GM06990 (cell line): ENCODE measurements at regions not wholly inside any gene's neighbourhood (a gene's known extent, or its start where the extent isn't known, plus 50 kb on each side); places are given as distances from the start of the nearest gene placed in this dataset.

Source experiments
- DNase-seq: peaks from one replicate; pipeline ENCODE4 v3.0.0-alpha.2; 2011; ENCODE audit not compliant: insufficient read length; ENCODE audit errors: extremely low read depth
- H3K27me3 ChIP-seq: replicated peaks from 2 replicates; pipeline ENCODE4 v1.6.0; 2011; ENCODE audit warnings: low read length; ENCODE audit not compliant: control insufficient read depth, insufficient read depth
- H3K36me3 ChIP-seq: 2 replicates; pipeline ENCODE4 v1.5.1; 2011; ENCODE audit warnings: low read length; ENCODE audit not compliant: control insufficient read depth, insufficient read depth
- H3K4me3 ChIP-seq: replicated peaks from 2 replicates; pipeline ENCODE4 v1.5.1; 2011; ENCODE audit warnings: low read depth, mild to moderate bottlenecking, control low read depth, low read length
- CTCF ChIP-seq: IDR thresholded peaks from 2 replicates; pipeline ENCODE4 v1.5.1; 2011; ENCODE audit warnings: low read length, control low read depth, mild to moderate bottlenecking, inconsistent platforms; ENCODE audit not compliant: insufficient read depth, poor library complexity, severe bottlenecking

DNA sequence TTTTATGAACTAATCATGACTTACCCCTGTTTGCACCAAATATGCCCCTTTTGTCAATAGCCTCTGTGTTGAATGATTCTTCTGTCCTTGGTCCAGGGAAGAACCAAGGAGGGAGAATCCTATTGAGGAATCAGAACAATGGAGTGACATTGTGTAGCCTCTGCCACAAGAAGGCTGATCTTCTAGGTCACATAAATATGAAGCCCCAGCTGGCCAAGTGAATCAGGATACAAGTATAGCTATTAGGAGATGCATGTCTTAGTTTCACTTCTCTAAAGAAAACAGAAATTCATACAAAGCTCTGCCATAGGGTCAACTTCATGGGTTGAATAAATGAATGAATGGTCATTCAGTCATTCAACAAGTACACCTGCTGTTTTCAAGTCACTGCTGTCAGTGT, 118.2 kb upstream of the BLID start:
- H3K36me3 ChIP-seq = no peaks in the 10 kb centered on the region
- H3K4me3 ChIP-seq = no peak overlapping the region
- no peak for DNase-seq
- H3K27me3 ChIP-seq = no peaks in the 10 kb centered on the region
- TF ChIP-seq CTCF = no peak

- DNase-seq = no peak
- Histone ChIP-seq H3K27me3 (no peaks in the 10 kb centered on the region), H3K4me3 (no peak overlapping the region), H3K36me3 (no peaks in the 10 kb centered on the region)
- TF ChIP-seq CTCF = no peak
These were observed 117.0 kb upstream of the BLID start for GRCh38 chr11:122232985-122233384.

- DNase-seq = no peak
- TF ChIP-seq CTCF = no peak
These were observed 114.4 kb upstream of the BLID start for GRCh38 chr11:122230385-122230755.

DNA sequence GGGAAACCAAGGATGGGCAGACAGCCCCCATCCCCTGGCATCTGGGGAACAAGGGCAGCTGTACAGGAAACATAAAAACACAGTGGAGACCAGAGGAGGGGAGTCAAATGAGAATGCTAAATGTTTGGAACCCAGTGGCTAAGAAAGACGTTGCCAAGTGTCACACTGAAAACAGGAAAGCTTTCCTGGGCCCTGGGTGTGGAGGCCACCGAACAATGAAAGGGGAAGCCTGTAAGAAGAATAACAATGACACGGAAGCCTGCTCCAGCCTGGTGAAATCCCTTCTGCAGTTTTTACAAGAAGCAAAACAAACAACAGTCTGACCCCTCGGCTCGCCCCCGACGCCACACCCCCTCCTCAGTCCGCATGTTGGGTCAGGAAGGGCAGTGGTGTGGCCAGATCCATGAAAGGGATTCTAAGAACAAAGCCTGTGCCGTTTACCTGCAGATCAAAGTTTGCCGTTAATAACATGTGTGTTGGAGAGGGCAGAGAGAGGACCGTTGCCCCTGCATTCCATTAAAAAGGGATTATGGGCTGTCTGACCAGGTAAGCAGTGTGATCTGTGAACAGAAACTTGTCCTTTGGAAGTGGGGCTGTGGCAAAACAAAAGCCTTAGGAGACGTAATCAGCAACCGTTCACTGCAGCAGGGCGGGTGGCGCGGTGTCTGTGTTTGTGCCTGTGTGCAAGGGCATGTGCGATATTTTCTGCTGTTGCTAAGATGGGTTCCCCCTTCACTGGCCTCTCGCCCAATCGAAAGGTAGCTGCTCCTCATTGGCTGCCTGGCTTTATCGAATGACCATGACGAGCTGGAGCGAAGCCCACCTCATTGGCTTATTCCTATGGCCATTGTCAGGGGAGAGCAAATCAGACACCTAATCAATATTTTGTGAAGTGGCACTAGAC, 113.7 kb upstream of the BLID start:
- no peak for DNase-seq
- H3K27me3 ChIP-seq = no peaks in the 10 kb centered on the region
- H3K4me3 ChIP-seq = no peak overlapping the region
- H3K36me3 ChIP-seq = no peaks in the 10 kb centered on the region
- no peak for TF ChIP-seq CTCF

More at GRCh38 chr11:122230385-122230755, 114.4 kb upstream of the BLID start:
- H3K36me3 ChIP-seq = no peaks in the 10 kb centered on the region
- no peak overlapping the region for H3K4me3 ChIP-seq
- no peaks in the 10 kb centered on the region for H3K27me3 ChIP-seq

DNA sequence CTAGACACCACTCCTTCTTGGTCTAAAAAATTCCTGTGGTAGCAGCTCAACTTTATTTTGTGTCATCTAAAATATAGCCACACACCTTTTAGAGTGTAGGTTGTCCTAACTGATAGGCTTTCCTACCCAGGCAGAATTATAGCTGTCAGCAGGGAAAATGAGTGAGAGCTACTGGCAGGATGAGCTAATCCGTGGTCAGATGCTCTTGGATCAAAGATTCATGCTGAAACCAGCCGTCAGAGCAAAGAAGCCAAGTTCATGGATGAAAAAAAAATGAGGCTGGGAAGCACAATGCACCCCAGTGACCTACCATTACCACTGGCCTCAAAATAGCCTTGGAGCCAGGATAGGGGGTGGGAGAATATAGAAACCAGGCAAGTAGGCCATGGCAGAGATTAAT, 113.1 kb upstream of the BLID start:
- no peak for TF ChIP-seq CTCF
- Histone ChIP-seq H3K4me3 (no peak overlapping the region), H3K27me3 (no peaks in the 10 kb centered on the region), H3K36me3 (no peaks in the 10 kb centered on the region)
- DNase-seq = no peak
